Esophagus squamous epithelium (tissue), 5 donors: ENCODE measurements at regions not wholly inside any gene's neighbourhood (a gene's known extent, or its start where the extent isn't known, plus 50 kb on each side); places are given as distances from the start of the nearest gene placed in this dataset.

Experiments
- DNase-seq: peaks from one replicate; lab custom pipeline; 2025; lab: John Stamatoyannopoulos, UW
- H3K27ac ChIP-seq, 4 donors: fragments of 200-600 bp; sonication (generic); one replicate each; pipeline ENCODE4 v1.5.1; 2016 to 2019; ENCODE audit warnings: mild to moderate bottlenecking in 1 of 4
- H3K27me3 ChIP-seq, 4 donors: fragments of 200-600 bp; sonication (generic); 1 replicate in 3 of 4; 2 replicates in 1 of 4; pipeline versions ENCODE4 v1.5.1 to v1.6.0; 2017 to 2021; ENCODE audit warnings: antibody characterized with exemption in 1 of 4
- H3K36me3 ChIP-seq, 3 donors: fragments of 200-600 bp; sonication (generic); one replicate each; pipeline ENCODE4 v1.5.1; 2016 to 2019
- H3K4me1 ChIP-seq, 3 donors: fragments of 200-600 bp; sonication (generic); one replicate each; pipeline ENCODE4 v1.5.1; 2017 to 2019
- H3K4me3 ChIP-seq, 4 donors: fragments of 200-600 bp; sonication (generic); 1 replicate in 3 of 4; 2 replicates in 1 of 4; pipeline ENCODE4 v1.5.1; 2016 to 2019; ENCODE audit warnings: mild to moderate bottlenecking in 2 of 4, moderate library complexity in 1 of 4
- H3K9me3 ChIP-seq, 3 donors: fragments of 200-600 bp; sonication (generic); one replicate each; pipeline ENCODE4 v1.5.1; 2016 to 2019
- POLR2A ChIP-seq, 4 donors: fragments of 450-650 bp; IDR thresholded peaks; one replicate each; pipeline ENCODE4 v1.6.1; 2017; ENCODE audit warnings: antibody characterized with exemption in 4 of 4, mild to moderate bottlenecking in 4 of 4, moderate library complexity in 3 of 4
- WGBS, 2 donors: methylation state at CpG; one replicate each; pipeline ENCODE4 v1.1.5; 2018; 5-methylcytosine and 5-hydroxymethylcytosine counted together
- intact Hi-C: fragments of 100-400 bp; cut with DNase I; formaldehyde crosslinking; loops from one replicate; pipeline ENCODE4 v1.15.0; 2022
- TF ChIP-seq, protein P1 (sequence below), 6 experiments: fragments of 450-650 bp in 4 of 6; fragments of 200-600 bp in 2 of 6; sonication (generic) in 2 of 6; IDR thresholded peaks; one replicate each; pipeline ENCODE4 v1.5.1; 2016 to 2019; ENCODE audit warnings: antibody characterized with exemption in 6 of 6, mild to moderate bottlenecking in 4 of 6, moderate library complexity in 4 of 6
- donor health status: DM: yes; HTN: yes; CAD: no.

DNA sequence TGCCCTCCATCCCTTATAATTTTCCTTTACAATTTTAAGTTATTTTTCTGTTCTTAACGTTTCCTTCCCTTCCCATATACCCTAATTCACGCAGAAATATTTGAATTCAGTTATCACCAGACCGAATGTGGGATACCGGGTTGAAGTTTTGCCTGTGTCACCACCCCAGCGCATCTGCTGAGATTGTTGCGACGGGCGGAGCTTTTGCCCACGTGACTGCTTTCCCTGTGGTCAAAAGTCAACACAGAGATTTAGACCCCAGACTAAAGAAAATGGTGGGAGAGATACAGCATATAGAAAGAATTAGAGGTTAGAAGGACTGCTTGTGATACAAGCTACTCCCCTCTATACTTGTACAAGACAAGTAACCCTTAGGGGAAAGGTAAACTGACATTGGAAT is 326.4 kb upstream of the CTNND2 start:
- Histone ChIP-seq H3K36me3 (no peaks in the 10 kb centered on the region), H3K4me1 (no peaks in the 10 kb centered on the region), H3K27me3 (no peaks in the 10 kb centered on the region), H3K9me3 (peaks cover 0 to 5% (median 0%) of the 10 kb centered on the region in 3 donors), H3K4me3 (no peak overlapping the region), H3K27ac (no peak overlapping the region)
- intact Hi-C loops = no loop called here
- no peak for DNase-seq
- WGBS, 2 donors = 78 to 83% methylated on average over 8 to 9 of the region's 9 CpGs
- no peak for TF ChIP-seq POLR2A (IDR thresholded peaks at IDR 0.05)
- TF ChIP-seq, protein P1, sequence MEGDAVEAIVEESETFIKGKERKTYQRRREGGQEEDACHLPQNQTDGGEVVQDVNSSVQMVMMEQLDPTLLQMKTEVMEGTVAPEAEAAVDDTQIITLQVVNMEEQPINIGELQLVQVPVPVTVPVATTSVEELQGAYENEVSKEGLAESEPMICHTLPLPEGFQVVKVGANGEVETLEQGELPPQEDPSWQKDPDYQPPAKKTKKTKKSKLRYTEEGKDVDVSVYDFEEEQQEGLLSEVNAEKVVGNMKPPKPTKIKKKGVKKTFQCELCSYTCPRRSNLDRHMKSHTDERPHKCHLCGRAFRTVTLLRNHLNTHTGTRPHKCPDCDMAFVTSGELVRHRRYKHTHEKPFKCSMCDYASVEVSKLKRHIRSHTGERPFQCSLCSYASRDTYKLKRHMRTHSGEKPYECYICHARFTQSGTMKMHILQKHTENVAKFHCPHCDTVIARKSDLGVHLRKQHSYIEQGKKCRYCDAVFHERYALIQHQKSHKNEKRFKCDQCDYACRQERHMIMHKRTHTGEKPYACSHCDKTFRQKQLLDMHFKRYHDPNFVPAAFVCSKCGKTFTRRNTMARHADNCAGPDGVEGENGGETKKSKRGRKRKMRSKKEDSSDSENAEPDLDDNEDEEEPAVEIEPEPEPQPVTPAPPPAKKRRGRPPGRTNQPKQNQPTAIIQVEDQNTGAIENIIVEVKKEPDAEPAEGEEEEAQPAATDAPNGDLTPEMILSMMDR (IDR thresholded peaks at IDR 0.05) = no peak

DNA sequence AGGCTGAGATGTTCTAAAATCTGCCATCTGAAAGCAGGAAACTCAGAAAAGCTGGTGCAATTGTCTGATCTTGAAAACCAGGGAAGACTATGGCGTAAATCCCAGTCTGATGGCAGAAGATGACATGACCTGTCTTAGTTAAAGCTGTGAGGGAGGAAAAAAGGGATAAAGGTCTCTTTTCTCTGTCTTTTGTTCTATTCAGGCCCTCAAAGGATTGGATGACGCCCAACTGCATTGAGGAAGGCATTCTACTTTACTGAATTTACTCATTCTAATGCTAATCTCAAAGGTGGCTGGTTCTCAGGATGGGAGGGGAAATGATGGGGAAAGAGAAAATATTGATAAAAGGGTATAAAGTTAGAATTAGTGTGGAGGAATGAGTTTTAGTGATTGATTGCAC is 312.8 kb upstream of the CTNND2 start:
- no peak overlapping the region for H3K4me3 ChIP-seq
- no peaks in the 10 kb centered on the region for H3K36me3 ChIP-seq
- no peak overlapping the region for H3K27ac ChIP-seq
- intact Hi-C loops = no loop called here
- no peaks in the 10 kb centered on the region for H3K9me3 ChIP-seq
- TF ChIP-seq, protein P1 (IDR thresholded peaks at IDR 0.05) = no peak
- no peak for TF ChIP-seq POLR2A (IDR thresholded peaks at IDR 0.05)
- DNase-seq = no peak
- H3K27me3 ChIP-seq = no peaks in the 10 kb centered on the region
- 66 to 68% methylated on average over 2 of the region's 2 CpGs for WGBS, 2 donors
- no peaks in the 10 kb centered on the region for H3K4me1 ChIP-seq

DNA sequence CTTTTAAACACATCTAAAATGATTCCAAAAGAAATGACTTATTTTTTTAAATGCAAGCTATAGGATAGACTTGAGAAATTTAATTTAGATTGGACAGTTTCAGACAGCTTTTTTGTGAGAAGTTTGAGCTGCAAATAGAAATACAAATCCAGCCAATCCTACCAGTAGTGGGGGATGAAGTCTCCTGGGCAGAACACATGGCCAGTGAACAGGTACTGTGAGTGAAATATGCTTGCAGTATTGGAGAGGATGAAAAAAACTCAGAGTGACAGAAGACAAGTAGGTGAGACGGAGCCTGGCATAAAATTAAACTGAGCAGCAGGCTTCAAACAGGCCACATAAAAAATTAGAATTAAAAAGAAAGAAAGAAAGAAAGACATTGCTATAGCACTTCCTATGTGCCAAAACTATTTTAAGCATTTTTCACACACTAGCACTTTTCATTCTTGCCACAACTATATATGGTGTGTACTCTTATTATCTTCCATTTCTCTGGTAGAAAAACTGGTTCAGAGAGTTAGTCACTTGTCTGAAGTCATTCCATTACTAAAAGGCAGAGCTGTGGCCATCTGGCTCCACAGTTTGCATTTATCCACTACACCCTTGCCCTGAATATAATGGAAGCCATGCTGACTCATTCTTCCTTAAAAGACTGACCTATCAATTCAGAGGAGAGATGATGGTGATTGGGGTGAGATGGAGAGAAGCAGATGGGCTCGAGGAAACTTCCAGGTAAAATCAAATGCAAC is 310.2 kb upstream of the CTNND2 start:
- no peak overlapping the region for H3K4me3 ChIP-seq
- H3K9me3 ChIP-seq = no peaks in the 10 kb centered on the region
- H3K36me3 ChIP-seq = no peaks in the 10 kb centered on the region
- H3K27me3 ChIP-seq = no peaks in the 10 kb centered on the region
- intact Hi-C loops = no loop called here
- H3K27ac ChIP-seq = no peak overlapping the region
- no peak for DNase-seq
- WGBS, 2 donors = 60 to 71% methylated on average over 2 of the region's 2 CpGs
- H3K4me1 ChIP-seq = no peaks in the 10 kb centered on the region
- TF ChIP-seq, protein P1 (IDR thresholded peaks at IDR 0.05) = no peak
- no peak for TF ChIP-seq POLR2A (IDR thresholded peaks at IDR 0.05)

DNA sequence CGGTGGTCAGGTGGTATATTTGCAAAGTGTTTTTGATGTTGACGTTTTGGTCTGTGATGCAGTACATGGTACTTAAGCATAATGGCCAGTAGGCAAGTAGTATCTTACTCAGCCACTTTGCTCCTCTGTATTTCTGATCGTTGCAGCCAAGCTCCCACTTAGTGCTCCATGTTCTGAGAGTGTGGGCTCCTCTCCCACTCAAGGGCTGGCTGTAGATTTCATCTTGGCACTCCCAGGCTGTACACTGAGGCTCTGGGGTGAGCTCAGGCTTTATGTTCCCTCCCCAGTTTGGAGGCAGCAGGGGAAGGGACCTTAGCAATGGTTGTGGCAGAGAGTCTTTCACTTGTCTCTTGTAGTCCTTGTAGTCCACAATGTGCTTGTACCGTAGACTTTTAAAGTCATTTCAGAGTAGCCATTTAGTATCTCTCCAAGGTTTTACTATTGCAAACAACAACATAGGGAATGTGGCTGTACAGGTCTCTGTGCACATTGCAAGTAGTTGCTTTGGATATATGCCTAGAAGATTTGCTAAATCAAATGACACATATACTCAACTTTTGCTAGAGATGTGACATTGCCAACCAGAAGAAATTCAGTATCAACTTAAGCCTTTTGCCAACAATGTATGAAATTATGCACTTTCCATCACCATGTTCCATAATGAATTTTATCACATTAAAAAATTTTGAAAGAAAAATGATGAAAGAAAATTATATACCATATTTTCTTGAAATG is 304.3 kb upstream of the CTNND2 start:
- WGBS, 2 donors = 59 to 69% methylated on average over 3 to 4 of the region's 4 CpGs

More for the DNA sequence above, 304.3 kb upstream of the CTNND2 start:
- TF ChIP-seq, protein P1 (IDR thresholded peaks at IDR 0.05) = no peak
- TF ChIP-seq POLR2A (IDR thresholded peaks at IDR 0.05) = no peak
- H3K27me3 ChIP-seq = no peaks in the 10 kb centered on the region
- H3K36me3 ChIP-seq = no peaks in the 10 kb centered on the region
- no peak for DNase-seq
- H3K4me3 ChIP-seq = no peak overlapping the region
- no peaks in the 10 kb centered on the region for H3K9me3 ChIP-seq
- no peaks in the 10 kb centered on the region for H3K4me1 ChIP-seq
- no peak overlapping the region for H3K27ac ChIP-seq
- intact Hi-C loops = no loop called here
